Stomach (tissue), 8 donors: ENCODE measurements at regions not wholly inside any gene's neighbourhood (a gene's known extent, or its start where the extent isn't known, plus 50 kb on each side); places are given as distances from the start of the nearest gene placed in this dataset.
A peak's percentile ranks its signal among the peaks of the same experiment; 100 is the strongest.
"Not testable (repeated sequence)": the region's sequence is repeated elsewhere in the genome, so short reads cannot be mapped to it uniquely, and the experiment has no call there.

Source experiments
- DNase-seq, 2 donors: peaks; one replicate each; pipeline versions ENCODE4 v3.0.0 to v3.0.0-alpha.2; 2013 to 2019
- H3K27ac ChIP-seq, 5 donors: fragments of 200-600 bp in 4 of 5; sonication (generic) in 4 of 5; one replicate each; pipeline ENCODE4 v1.5.1; 2013 to 2019; ENCODE audit warnings: mild to moderate bottlenecking in 1 of 5, moderate library complexity in 1 of 5
- H3K27me3 ChIP-seq, 3 donors: fragments of 200-600 bp; sonication (generic); one replicate each; pipeline ENCODE4 v1.5.1; 2017 to 2019; ENCODE audit warnings: mixed run types in 1 of 3
- H3K36me3 ChIP-seq, 4 donors: fragments of 200-600 bp; sonication (generic); 1 replicate in 3 of 4; 2 replicates in 1 of 4; pipeline ENCODE4 v1.5.1; 2016 to 2019
- H3K4me1 ChIP-seq, 4 donors: fragments of 200-600 bp; sonication (generic); one replicate each; pipeline ENCODE4 v1.5.1; 2016 to 2019
- H3K4me3 ChIP-seq, 4 donors: fragments of 200-600 bp; sonication (generic) in 3 of 4; one replicate each; pipeline ENCODE4 v1.5.1; 2016 to 2019; ENCODE audit warnings: mild to moderate bottlenecking in 1 of 4
- H3K9me3 ChIP-seq, 4 donors: fragments of 200-600 bp; sonication (generic); one replicate each; pipeline ENCODE4 v1.5.1; 2016 to 2019
- EP300 ChIP-seq: sonication (generic); formaldehyde crosslinking; IDR thresholded peaks from one replicate; pipeline ENCODE4 v1.6.1; 2017; ENCODE audit warnings: antibody characterized with exemption
- POLR2A ChIP-seq, 4 donors: fragments of 450-650 bp; IDR thresholded peaks; one replicate each; pipeline ENCODE4 v1.6.1; 2016; ENCODE audit warnings: antibody characterized with exemption in 4 of 4, control low read depth in 2 of 4, mild to moderate bottlenecking in 1 of 4, moderate library complexity in 1 of 4
- POLR2AphosphoS5 ChIP-seq, 3 donors: sonication (generic); formaldehyde crosslinking; IDR thresholded peaks; one replicate each; pipeline ENCODE4 v1.6.1; 2016; ENCODE audit warnings: antibody characterized with exemption in 3 of 3
- WGBS, 5 donors: extraction: QIAGEN DNeasy Blood & Tissue Kit in 3 of 5; methylation state at CpG; one replicate each; pipeline versions ENCODE4 v1.1.5 to v1.1.7; 2013 to 2018; 5-methylcytosine and 5-hydroxymethylcytosine counted together
- intact Hi-C: fragments of 100-400 bp; cut with DNase I; formaldehyde crosslinking; loops from one replicate; pipeline ENCODE4 v1.15.1; 2023; ENCODE audit warnings: low total_unique reads
- TF ChIP-seq, protein P1 (sequence below), 7 experiments: fragments of 450-650 bp in 4 of 7; fragments of 200-600 bp in 3 of 7; sonication (generic) in 3 of 7; IDR thresholded peaks; one replicate each; pipeline ENCODE4 v1.5.1; 2016 to 2019; ENCODE audit warnings: antibody characterized with exemption in 7 of 7, control low read depth in 2 of 7, mild to moderate bottlenecking in 1 of 7
- donor health status: healthy with polysubstance abuse.
- donor health status: Bipolar disorder and iron deficiency.
- donor health status: healthy.

DNA sequence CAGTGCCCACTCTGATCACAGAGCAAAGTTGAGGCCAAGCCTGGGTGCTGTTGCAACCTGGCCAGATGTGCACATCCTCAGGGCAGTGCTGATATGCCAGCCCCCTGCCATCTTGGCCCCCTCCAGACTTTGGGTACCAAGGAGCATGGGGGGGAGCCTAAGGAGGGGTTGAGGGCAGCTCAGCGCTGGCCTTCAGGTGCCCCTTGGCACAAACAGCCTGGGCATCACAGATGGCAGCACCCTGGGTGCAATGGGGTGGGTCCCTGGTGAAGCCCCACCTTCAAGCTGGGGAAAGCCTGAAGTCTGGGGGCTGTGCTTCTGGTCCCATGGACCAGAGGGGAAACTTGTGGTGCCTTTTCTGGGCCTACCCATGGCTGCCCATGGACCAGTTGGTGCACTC lies 163.0 kb downstream of the FAM47A start:
- WGBS, 5 donors = 67 to 100% (median 91%) methylated on average over 1 of the region's 1 CpG; no CpG with 5 or more reads in 1 of the 5 donors
- H3K36me3 ChIP-seq = no peaks in the 10 kb centered on the region
- H3K27ac ChIP-seq = no peak overlapping the region
- DNase-seq = no peak
- H3K4me3 ChIP-seq = no peak overlapping the region
- H3K4me1 ChIP-seq = no peaks in the 10 kb centered on the region
- intact Hi-C loops = no loop called here
- peaks cover 0 to 11% (median 4%) of the 10 kb centered on the region in 4 donors for H3K9me3 ChIP-seq
- peaks cover 0 to 7% (median 0%) of the 10 kb centered on the region in 3 donors for H3K27me3 ChIP-seq
- TF ChIP-seq POLR2A (IDR thresholded peaks at IDR 0.05) = no peak
- TF ChIP-seq, protein P1, sequence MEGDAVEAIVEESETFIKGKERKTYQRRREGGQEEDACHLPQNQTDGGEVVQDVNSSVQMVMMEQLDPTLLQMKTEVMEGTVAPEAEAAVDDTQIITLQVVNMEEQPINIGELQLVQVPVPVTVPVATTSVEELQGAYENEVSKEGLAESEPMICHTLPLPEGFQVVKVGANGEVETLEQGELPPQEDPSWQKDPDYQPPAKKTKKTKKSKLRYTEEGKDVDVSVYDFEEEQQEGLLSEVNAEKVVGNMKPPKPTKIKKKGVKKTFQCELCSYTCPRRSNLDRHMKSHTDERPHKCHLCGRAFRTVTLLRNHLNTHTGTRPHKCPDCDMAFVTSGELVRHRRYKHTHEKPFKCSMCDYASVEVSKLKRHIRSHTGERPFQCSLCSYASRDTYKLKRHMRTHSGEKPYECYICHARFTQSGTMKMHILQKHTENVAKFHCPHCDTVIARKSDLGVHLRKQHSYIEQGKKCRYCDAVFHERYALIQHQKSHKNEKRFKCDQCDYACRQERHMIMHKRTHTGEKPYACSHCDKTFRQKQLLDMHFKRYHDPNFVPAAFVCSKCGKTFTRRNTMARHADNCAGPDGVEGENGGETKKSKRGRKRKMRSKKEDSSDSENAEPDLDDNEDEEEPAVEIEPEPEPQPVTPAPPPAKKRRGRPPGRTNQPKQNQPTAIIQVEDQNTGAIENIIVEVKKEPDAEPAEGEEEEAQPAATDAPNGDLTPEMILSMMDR (IDR thresholded peaks at IDR 0.05) = no peak
- no peak for TF ChIP-seq EP300
- TF ChIP-seq POLR2AphosphoS5 (IDR thresholded peaks at IDR 0.05) = no peak

DNA sequence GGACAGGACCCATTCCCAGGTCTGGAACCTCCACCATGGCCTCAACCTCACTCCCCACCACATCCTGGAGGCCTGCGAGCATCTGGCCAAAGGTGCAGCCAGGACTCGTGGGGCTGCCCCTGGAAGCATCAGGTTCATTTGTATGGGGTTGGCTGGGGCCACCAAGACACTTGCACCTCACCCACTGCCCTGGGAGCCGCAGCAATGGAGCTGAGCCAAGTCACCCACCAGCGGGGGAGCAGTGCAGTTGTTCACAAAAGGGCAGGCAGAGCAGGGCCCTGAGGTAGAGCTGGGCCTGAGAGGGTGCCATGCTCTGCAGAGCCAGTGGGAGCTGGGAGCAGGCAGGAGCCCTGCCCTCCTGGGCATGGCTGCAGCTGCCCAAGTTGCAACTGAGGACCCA lies 163.5 kb downstream of the FAM47A start:
- no peak for TF ChIP-seq EP300
- TF ChIP-seq POLR2A (IDR thresholded peaks at IDR 0.05) = no peak
- TF ChIP-seq, protein P1 (IDR thresholded peaks at IDR 0.05) = no peak
- H3K36me3 ChIP-seq = no peaks in the 10 kb centered on the region
- no peak overlapping the region for H3K27ac ChIP-seq
- peaks cover 0 to 7% (median 0%) of the 10 kb centered on the region in 3 donors for H3K27me3 ChIP-seq
- WGBS, 5 donors = 64 to 84% (median 73%) methylated on average over 3 to 4 of the region's 4 CpGs; no CpG with 5 or more reads in 1 of the 5 donors
- no peak overlapping the region for H3K4me3 ChIP-seq
- intact Hi-C loops = no loop called here
- no peak for DNase-seq
- H3K9me3 ChIP-seq = peaks cover 0 to 11% (median 4%) of the 10 kb centered on the region in 4 donors
- H3K4me1 ChIP-seq = no peaks in the 10 kb centered on the region

DNA sequence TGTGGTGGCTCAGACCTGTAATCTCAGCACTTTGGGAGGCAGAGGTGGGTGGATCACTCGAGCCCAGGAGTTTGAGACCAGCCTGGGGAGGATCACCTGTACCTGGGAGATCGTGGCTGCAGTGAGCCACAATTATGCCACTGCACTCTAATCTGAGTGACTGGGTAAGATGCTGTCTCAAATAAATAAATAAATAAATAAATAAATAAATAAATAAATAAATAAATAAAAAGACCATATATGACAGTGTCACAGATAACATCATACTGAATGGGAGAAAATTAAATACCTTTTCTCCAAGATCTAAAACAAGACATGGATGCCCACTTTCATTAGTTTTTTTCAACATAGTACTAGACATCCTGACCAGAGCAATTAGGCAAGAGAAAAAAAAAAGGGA lies 182.8 kb downstream of the FAM47A start:
- 43 to 91% (median 78%) methylated on average over 2 of the region's 2 CpGs for WGBS, 5 donors
- no peaks in the 10 kb centered on the region for H3K36me3 ChIP-seq
- no peaks in the 10 kb centered on the region for H3K27me3 ChIP-seq
- H3K9me3 ChIP-seq = no peaks in the 10 kb centered on the region
- no peak overlapping the region for H3K4me3 ChIP-seq
- H3K4me1 ChIP-seq = no peaks in the 10 kb centered on the region
- no peak for DNase-seq
- TF ChIP-seq, protein P1 (IDR thresholded peaks at IDR 0.05) = no peak
- TF ChIP-seq EP300 = no peak
- TF ChIP-seq POLR2AphosphoS5 (IDR thresholded peaks at IDR 0.05) = no peak
- no peak for TF ChIP-seq POLR2A (IDR thresholded peaks at IDR 0.05)
- intact Hi-C loops = no loop called here
- H3K27ac ChIP-seq = no peak overlapping the region

DNA sequence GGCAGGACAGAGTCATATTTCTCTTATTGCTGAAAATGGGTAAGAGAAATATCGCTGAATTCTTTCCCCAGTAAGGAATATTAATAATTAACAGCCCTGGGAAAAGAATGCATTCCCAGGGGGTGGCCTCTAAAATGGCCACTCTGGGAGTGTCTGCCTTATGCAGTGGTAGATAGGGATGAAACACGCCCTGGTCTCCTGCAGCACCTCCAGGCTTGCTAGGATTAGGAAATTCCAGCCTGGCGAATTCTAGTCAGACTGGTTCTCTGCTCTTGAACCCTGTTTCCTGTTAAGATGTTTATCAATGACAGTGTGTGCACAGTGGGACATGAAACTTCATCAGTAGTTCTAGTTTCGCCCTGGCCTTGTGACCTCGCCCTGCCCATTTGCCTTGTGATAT lies 205.9 kb downstream of the FAM47A start:
- H3K27me3 ChIP-seq, H3K36me3 ChIP-seq, intact Hi-C loops, H3K4me1 ChIP-seq, H3K4me3 ChIP-seq, H3K27ac ChIP-seq, DNase-seq: not testable (repeated sequence)
- 78 to 93% (median 88%) methylated on average over 4 to 5 of the region's 5 CpGs for WGBS, 5 donors
- H3K9me3 ChIP-seq = peaks cover 0 to 17% (median 6%) of the 10 kb centered on the region in 4 donors

DNA sequence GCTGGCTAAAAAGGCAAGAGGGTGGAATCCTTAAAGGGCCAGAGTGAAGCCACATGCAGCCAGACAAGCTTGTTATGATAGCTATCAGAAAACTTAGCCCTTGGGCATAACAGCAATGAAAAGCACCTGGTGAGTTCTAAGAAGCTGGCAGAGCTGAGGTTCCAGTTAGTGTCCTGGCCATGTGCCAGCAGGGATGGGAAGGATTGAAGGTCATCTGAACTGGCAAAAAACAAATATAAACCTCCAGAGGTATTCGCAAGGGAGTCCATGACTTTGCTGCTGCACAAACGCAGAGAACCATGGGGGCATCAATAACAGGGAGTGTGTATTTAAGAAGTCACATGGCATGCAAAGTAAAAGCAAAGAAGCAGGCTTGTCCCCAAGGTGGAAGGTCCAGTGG lies 208.9 kb downstream of the FAM47A start:
- peak in 1 of 2 donors; percentile 9 for DNase-seq
- peaks cover 0 to 17% (median 6%) of the 10 kb centered on the region in 4 donors for H3K9me3 ChIP-seq
- TF ChIP-seq POLR2AphosphoS5 (IDR thresholded peaks at IDR 0.05) = no peak
- TF ChIP-seq EP300 = no peak
- TF ChIP-seq POLR2A (IDR thresholded peaks at IDR 0.05) = no peak
- TF ChIP-seq, protein P1 (IDR thresholded peaks at IDR 0.05) = no peak
- no peak overlapping the region for H3K27ac ChIP-seq
- H3K36me3 ChIP-seq = no peaks in the 10 kb centered on the region
- intact Hi-C loops = no loop called here
- no peaks in the 10 kb centered on the region for H3K27me3 ChIP-seq
- no peak overlapping the region for H3K4me3 ChIP-seq
- no peaks in the 10 kb centered on the region for H3K4me1 ChIP-seq
- WGBS, 5 donors = 42 to 57% (median 50%) methylated on average over 2 of the region's 2 CpGs
